ENCODE measurements at regions not wholly inside any gene's neighbourhood (a gene's known extent, or its start where the extent isn't known, plus 50 kb on each side); places are given as distances from the start of the nearest gene placed in this dataset.

- H3K4me1 ChIP-seq (ENCODE audit: insufficient read depth, low read length, poor library complexity, severe bottlenecking), result no peaks in the 10 kb centered on the region
- no peaks in the 10 kb centered on the region for H3K36me3 ChIP-seq (ENCODE audit: insufficient read depth, low read length)
- H3K9ac ChIP-seq (ENCODE audit: low read depth, low read length, poor library complexity, severe bottlenecking), result no peak overlapping the region
- TF ChIP-seq CTCF (conservative IDR thresholded peaks at IDR 0.05; ENCODE audit: low read length) (no peak), EZH2phosphoT487 (IDR thresholded peaks at IDR 0.05; ENCODE audit: borderline replicate concordance) (no peak)
- no peaks in the 10 kb centered on the region for H3K9me2 ChIP-seq (replicated peaks; ENCODE audit: low read depth, low read length)
- H3K79me2 ChIP-seq (ENCODE audit: insufficient read depth, low read length), result no peaks in the 10 kb centered on the region
- no peaks in the 10 kb centered on the region for H3K27me3 ChIP-seq (ENCODE audit: insufficient read depth, low read length, poor library complexity, severe bottlenecking)
- H4K20me1 ChIP-seq (ENCODE audit: insufficient read depth, low read length, poor library complexity, severe bottlenecking), result no peaks in the 10 kb centered on the region
- no peaks in the 10 kb centered on the region for H3K9me3 ChIP-seq (ENCODE audit: insufficient read depth, low read depth, low read length)
- no peak overlapping the region for H3K4me2 ChIP-seq (ENCODE audit: low read depth, low read length, poor library complexity, severe bottlenecking)
- no peaks in the 10 kb centered on the region for H3F3A ChIP-seq (ENCODE audit: low read depth)
- H2AFZ ChIP-seq (ENCODE audit: low read length), result no peak overlapping the region
- no peak overlapping the region for H3K4me3 ChIP-seq (ENCODE audit: low read length, poor library complexity, severe bottlenecking)
Measured at GRCh38 chr10:29763396-29763795, 128.6 kb upstream of the SVIL start.

GRCh38 chr10:29761916-29762315 is 127.1 kb upstream of the SVIL start:
- no peaks in the 10 kb centered on the region for H3K36me3 ChIP-seq (ENCODE audit: insufficient read depth, low read length)
- peaks cover 8% of the 10 kb centered on the region for H3K4me1 ChIP-seq (ENCODE audit: insufficient read depth, low read length, poor library complexity, severe bottlenecking)
- TF ChIP-seq EZH2phosphoT487 (IDR thresholded peaks at IDR 0.05; ENCODE audit: borderline replicate concordance) (no peak), CTCF (conservative IDR thresholded peaks at IDR 0.05; ENCODE audit: low read length) (no peak)
- no peak overlapping the region for H3K9ac ChIP-seq (ENCODE audit: low read depth, low read length, poor library complexity, severe bottlenecking)
- no peaks in the 10 kb centered on the region for H3K79me2 ChIP-seq (ENCODE audit: insufficient read depth, low read length)
- no peak overlapping the region for H2AFZ ChIP-seq (ENCODE audit: low read length)
- H3K9me3 ChIP-seq (ENCODE audit: insufficient read depth, low read depth, low read length), result no peaks in the 10 kb centered on the region
- H3K4me3 ChIP-seq (ENCODE audit: low read length, poor library complexity, severe bottlenecking), result no peak overlapping the region
- H4K20me1 ChIP-seq (ENCODE audit: insufficient read depth, low read length, poor library complexity, severe bottlenecking), result no peaks in the 10 kb centered on the region
- H3K27me3 ChIP-seq (ENCODE audit: insufficient read depth, low read length, poor library complexity, severe bottlenecking), result no peaks in the 10 kb centered on the region
- no peak overlapping the region for H3K4me2 ChIP-seq (ENCODE audit: low read depth, low read length, poor library complexity, severe bottlenecking)
- H3K9me2 ChIP-seq (replicated peaks; ENCODE audit: low read depth, low read length), result no peaks in the 10 kb centered on the region
- no peaks in the 10 kb centered on the region for H3F3A ChIP-seq (ENCODE audit: low read depth)

- H3K27me3 ChIP-seq (ENCODE audit: insufficient read depth, low read length, poor library complexity, severe bottlenecking), result no peaks in the 10 kb centered on the region
- H3K4me2 ChIP-seq (ENCODE audit: low read depth, low read length, poor library complexity, severe bottlenecking), result no peak overlapping the region
- no peaks in the 10 kb centered on the region for H3K9me3 ChIP-seq (ENCODE audit: insufficient read depth, low read depth, low read length)
- peaks cover 8% of the 10 kb centered on the region for H3K4me1 ChIP-seq (ENCODE audit: insufficient read depth, low read length, poor library complexity, severe bottlenecking)
- H2AFZ ChIP-seq (ENCODE audit: low read length), result no peak overlapping the region
- H3K9ac ChIP-seq (ENCODE audit: low read depth, low read length, poor library complexity, severe bottlenecking), result no peak overlapping the region
- no peaks in the 10 kb centered on the region for H3K36me3 ChIP-seq (ENCODE audit: insufficient read depth, low read length)
- no peaks in the 10 kb centered on the region for H4K20me1 ChIP-seq (ENCODE audit: insufficient read depth, low read length, poor library complexity, severe bottlenecking)
- H3K4me3 ChIP-seq (ENCODE audit: low read length, poor library complexity, severe bottlenecking), result no peak overlapping the region
- TF ChIP-seq CTCF (conservative IDR thresholded peaks at IDR 0.05; ENCODE audit: low read length), result no peak
- no peaks in the 10 kb centered on the region for H3F3A ChIP-seq (ENCODE audit: low read depth)
- no peaks in the 10 kb centered on the region for H3K9me2 ChIP-seq (replicated peaks; ENCODE audit: low read depth, low read length)
- no peaks in the 10 kb centered on the region for H3K79me2 ChIP-seq (ENCODE audit: insufficient read depth, low read length)
Measured at GRCh38 chr10:29760138-29760900, 125.5 kb upstream of the SVIL start.

Measured in Loucy (cell line).